ENCODE measurements at regions not wholly inside any gene's neighbourhood (a gene's known extent, or its start where the extent isn't known, plus 50 kb on each side); places are given as distances from the start of the nearest gene placed in this dataset.

DNA sequence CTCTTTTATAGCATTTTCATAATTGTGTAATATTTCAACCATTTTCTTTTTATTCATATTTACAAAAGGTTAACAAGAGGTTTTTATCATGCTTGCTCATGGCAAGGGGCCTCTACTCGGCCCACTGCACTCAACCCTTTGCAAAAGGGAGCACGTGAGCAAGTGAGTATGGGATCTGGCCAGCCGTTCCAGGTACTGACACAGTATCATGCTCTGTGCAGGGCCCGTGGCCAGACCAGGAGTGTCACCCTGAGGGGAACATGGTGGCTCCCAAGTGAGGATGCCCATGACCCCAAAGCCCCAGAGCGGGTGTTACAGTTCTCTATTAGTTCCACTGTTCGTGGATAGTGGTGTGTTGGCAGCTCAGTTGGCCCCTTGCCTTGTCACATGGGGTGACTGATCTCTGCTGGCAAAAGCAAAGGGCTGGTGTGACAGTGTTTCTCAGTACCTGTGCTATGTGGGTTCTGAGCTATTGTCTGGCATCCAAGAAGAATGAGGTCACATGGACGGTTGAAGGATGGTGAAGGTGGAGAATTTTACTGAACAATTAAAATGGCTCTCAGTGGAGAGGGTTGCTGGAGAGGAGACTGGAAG, 777.2 kb upstream of the ADAMTS5 start:
- TF ChIP-seq, protein P1, sequence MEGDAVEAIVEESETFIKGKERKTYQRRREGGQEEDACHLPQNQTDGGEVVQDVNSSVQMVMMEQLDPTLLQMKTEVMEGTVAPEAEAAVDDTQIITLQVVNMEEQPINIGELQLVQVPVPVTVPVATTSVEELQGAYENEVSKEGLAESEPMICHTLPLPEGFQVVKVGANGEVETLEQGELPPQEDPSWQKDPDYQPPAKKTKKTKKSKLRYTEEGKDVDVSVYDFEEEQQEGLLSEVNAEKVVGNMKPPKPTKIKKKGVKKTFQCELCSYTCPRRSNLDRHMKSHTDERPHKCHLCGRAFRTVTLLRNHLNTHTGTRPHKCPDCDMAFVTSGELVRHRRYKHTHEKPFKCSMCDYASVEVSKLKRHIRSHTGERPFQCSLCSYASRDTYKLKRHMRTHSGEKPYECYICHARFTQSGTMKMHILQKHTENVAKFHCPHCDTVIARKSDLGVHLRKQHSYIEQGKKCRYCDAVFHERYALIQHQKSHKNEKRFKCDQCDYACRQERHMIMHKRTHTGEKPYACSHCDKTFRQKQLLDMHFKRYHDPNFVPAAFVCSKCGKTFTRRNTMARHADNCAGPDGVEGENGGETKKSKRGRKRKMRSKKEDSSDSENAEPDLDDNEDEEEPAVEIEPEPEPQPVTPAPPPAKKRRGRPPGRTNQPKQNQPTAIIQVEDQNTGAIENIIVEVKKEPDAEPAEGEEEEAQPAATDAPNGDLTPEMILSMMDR (IDR thresholded peaks at IDR 0.05; ENCODE audit: insufficient read depth, low read depth, low read length, missing control alignments): no peak
- no peak overlapping the region for H3K4me3 ChIP-seq (ENCODE audit: low read length)

DNA sequence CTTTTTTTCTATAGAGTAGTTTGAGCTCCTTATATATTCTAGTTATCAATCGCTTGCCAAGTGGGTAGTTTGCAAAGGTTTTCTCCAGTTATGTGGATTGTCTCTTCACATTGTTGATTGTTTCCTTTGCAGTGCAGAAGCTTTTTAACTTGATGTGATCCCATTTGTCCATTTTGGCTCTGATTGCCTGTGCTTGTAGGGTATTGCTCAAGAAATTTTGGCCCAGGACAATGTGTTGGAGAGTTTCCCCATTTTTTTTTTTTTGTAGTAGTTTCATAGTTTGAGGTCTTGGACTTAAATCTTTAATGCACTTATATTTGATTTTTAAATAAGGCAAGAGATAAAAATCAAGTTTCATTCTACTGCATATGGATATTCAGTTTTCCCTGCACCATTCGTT, 774.8 kb upstream of the ADAMTS5 start:
- no peak overlapping the region for H3K4me3 ChIP-seq (ENCODE audit: low read length)
- DNase-seq (ENCODE audit: low read depth): no peak
- TF ChIP-seq, protein P1 (IDR thresholded peaks at IDR 0.05; ENCODE audit: insufficient read depth, low read depth, low read length, missing control alignments): no peak

More for the DNA sequence above, 777.2 kb upstream of the ADAMTS5 start:
- DNase-seq (ENCODE audit: low read depth): no peak

DNA sequence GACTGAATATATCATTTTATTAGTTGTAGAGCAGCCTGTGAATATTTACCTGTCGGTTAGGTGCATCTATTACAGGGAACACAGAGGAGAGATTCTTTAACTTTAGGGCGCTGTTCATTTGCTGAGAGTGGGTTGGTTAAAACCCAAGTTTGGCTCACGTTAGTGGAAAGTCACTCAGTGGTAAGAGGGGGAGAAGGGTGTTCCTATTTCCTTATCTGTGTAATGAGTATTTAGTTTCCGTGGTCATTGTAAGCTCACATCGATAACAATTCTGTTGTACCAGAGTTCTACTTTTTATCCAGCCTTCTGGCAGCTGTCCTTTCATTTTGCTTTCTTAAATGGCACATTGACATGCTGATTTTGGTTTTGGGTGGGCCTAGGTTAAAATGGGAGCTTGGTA, 773.2 kb upstream of the ADAMTS5 start:
- H3K4me3 ChIP-seq (ENCODE audit: low read length): no peak overlapping the region
- TF ChIP-seq, protein P1 (IDR thresholded peaks at IDR 0.05; ENCODE audit: insufficient read depth, low read depth, low read length, missing control alignments): no peak
- no peak for DNase-seq (ENCODE audit: low read depth)

DNA sequence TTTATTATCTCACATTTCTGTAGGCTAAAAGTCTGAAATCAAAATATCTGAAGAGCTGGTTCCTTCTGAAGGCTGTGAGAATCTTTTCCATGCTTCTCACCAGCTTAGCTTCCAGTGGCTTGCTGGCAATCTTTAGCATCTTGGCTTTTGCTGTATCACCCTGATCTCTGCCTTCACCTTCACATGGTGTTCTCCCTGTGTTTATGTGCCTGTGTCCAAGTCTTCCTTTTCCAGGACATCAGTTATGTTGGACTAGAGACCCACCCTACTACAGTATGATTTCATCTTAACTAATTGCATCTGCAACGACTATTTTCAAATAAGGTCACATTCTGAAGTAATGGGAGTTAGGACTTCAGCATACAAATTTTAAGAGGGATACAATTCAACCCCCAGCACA, 772.3 kb upstream of the ADAMTS5 start:
- no peak for DNase-seq (ENCODE audit: low read depth)
- H3K4me3 ChIP-seq (ENCODE audit: low read length): no peak overlapping the region
- TF ChIP-seq, protein P1 (IDR thresholded peaks at IDR 0.05; ENCODE audit: insufficient read depth, low read depth, low read length, missing control alignments): no peak

DNA sequence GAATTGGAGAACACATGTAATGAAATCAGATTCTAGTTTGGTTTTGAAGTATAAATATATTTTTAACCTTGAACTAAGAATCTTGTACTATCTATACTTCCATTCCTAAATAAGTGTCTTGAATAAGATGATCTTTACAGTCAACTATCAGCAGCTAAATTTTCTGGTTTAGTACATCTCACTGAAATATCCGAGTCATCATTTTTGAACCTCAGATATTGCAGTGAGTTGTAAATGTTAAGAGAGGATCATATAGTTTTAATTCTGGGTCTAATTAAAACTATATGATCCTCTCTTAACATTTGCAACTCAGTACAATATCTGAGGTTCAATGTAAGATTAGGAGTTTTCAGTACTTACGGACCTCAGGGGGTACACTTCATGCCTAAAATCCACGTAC, 768.8 kb upstream of the ADAMTS5 start:
- TF ChIP-seq, protein P1 (IDR thresholded peaks at IDR 0.05; ENCODE audit: insufficient read depth, low read depth, low read length, missing control alignments): no peak
- no peak overlapping the region for H3K4me3 ChIP-seq (ENCODE audit: low read length)
- DNase-seq (ENCODE audit: low read depth): no peak

DNA sequence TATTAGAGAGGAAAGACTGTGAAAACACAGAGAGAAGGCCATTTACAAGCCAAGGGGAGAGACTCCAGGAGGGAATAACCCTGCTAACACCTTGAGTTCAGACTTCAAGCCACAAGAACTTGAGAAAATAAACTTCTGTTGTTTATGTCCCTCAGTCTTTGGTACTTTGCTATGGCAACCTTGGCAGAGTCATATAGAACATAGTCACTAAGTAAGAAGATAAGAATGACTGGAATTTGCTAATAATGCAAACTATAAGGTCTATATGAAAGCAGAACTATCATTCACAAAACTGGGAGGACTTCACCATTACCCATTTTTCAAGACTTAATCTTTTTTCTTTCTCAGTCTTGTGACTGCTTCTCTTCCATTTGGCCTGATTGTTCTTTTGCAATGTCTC, 767.3 kb upstream of the ADAMTS5 start:
- no peak overlapping the region for H3K4me3 ChIP-seq (ENCODE audit: low read length)
- peak; percentile 17 for DNase-seq (ENCODE audit: low read depth)
- TF ChIP-seq, protein P1 (IDR thresholded peaks at IDR 0.05; ENCODE audit: insufficient read depth, low read depth, low read length, missing control alignments): no peak

DNA sequence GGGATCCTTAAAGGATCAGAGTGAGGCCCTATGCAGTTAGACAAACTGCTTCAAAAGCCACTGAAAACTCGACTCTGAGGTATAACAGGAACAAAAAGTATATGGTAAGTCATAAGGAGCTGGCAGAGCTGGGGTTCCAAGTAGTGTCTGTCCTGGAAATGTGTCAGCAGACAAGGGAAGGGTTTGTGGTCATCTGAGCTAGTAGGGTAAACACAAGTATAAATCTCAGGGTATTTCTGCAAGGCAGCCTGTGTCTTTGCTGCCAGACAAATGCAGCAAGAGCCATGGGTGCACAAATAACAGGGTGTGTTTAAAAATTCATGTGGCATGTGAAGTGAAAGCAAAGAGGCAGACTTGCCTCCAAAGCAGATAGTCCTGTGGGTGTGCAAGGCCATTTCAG, 759.0 kb upstream of the ADAMTS5 start:
- no peak overlapping the region for H3K4me3 ChIP-seq (ENCODE audit: low read length)
- no peak for DNase-seq (ENCODE audit: low read depth)
- TF ChIP-seq, protein P1 (IDR thresholded peaks at IDR 0.05; ENCODE audit: insufficient read depth, low read depth, low read length, missing control alignments): no peak
